ENCODE measurements at regions not wholly inside any gene's neighbourhood (a gene's known extent, or its start where the extent isn't known, plus 50 kb on each side); places are given as distances from the start of the nearest gene placed in this dataset.

GRCh38 chr10:4004990-4005389, 220.0 kb upstream of the KLF6 start:
- Histone ChIP-seq H3K9me2 (ENCODE audit: insufficient read depth) (no peaks in the 10 kb centered on the region), H3K79me2 (ENCODE audit: insufficient read depth) (no peaks in the 10 kb centered on the region), H3K4me3 (no peak overlapping the region), H3K9me3 (ENCODE audit: low read depth) (no peaks in the 10 kb centered on the region), H3K36me3 (ENCODE audit: low read depth) (no peaks in the 10 kb centered on the region), H3K9ac (no peak overlapping the region), H2AFZ (no peak overlapping the region), H4K20me1 (ENCODE audit: insufficient read depth) (no peaks in the 10 kb centered on the region), H3F3A (ENCODE audit: insufficient read depth) (no peaks in the 10 kb centered on the region), H3K27ac (no peak overlapping the region), H3K4me1 (ENCODE audit: insufficient read depth) (peaks cover 6% of the 10 kb centered on the region; the same call in 1 of the 2 replicates), H3K27me3 (replicated peaks; ENCODE audit: insufficient read depth) (no peaks in the 10 kb centered on the region), H3K4me2 (ENCODE audit: unreplicated experiment) (no peak overlapping the region)
- in situ Hi-C loops (cut with MboI), result no loop called here
- DNase-seq, result no peak
- TF ChIP-seq EZH2phosphoT487 (IDR thresholded peaks at IDR 0.05; ENCODE audit: insufficient read depth, low read depth) (no peak), EZH2 (IDR thresholded peaks at IDR 0.05; ENCODE audit: insufficient read depth, poor library complexity, severe bottlenecking) (no peak)
- 86 to 91% methylated on average over 8 of the region's 8 CpGs for WGBS, 2 experiments (ENCODE audit: low coverage in 1 of 2, low lambda C conversion rate in 2 of 2, missing lambda C conversion rate in 2 of 2)

- no peak for DNase-seq
- H3K79me2 ChIP-seq (ENCODE audit: insufficient read depth), result no peaks in the 10 kb centered on the region
- no peak overlapping the region for H2AFZ ChIP-seq
- no peak for TF ChIP-seq EZH2 (IDR thresholded peaks at IDR 0.05; ENCODE audit: insufficient read depth, poor library complexity, severe bottlenecking)
- no peak for TF ChIP-seq EZH2phosphoT487 (IDR thresholded peaks at IDR 0.05; ENCODE audit: insufficient read depth, low read depth)
- H3K27me3 ChIP-seq (replicated peaks; ENCODE audit: insufficient read depth), result no peaks in the 10 kb centered on the region
- H3K9ac ChIP-seq, result no peak overlapping the region
- no peak overlapping the region for H3K4me2 ChIP-seq (ENCODE audit: unreplicated experiment)
- no peaks in the 10 kb centered on the region for H3F3A ChIP-seq (ENCODE audit: insufficient read depth)
- in situ Hi-C loops (cut with MboI), result no loop called here
- no peaks in the 10 kb centered on the region for H3K36me3 ChIP-seq (ENCODE audit: low read depth)
- no peaks in the 10 kb centered on the region for H3K9me2 ChIP-seq (ENCODE audit: insufficient read depth)
- no peak overlapping the region for H3K4me3 ChIP-seq
- H3K9me3 ChIP-seq (ENCODE audit: low read depth), result no peaks in the 10 kb centered on the region
- WGBS, 2 experiments (ENCODE audit: low coverage in 1 of 2, low lambda C conversion rate in 2 of 2, missing lambda C conversion rate in 2 of 2), result 68 to 70% methylated on average over 5 of the region's 5 CpGs
- H3K4me1 ChIP-seq (ENCODE audit: insufficient read depth), result peaks cover 6% of the 10 kb centered on the region; the same call in 1 of the 2 replicates
- no peak overlapping the region for H3K27ac ChIP-seq
- H4K20me1 ChIP-seq (ENCODE audit: insufficient read depth), result no peaks in the 10 kb centered on the region
These were observed 219.1 kb upstream of the KLF6 start for GRCh38 chr10:4004144-4004543.

GRCh38 chr10:4003348-4003973, 218.5 kb upstream of the KLF6 start:
- DNase-seq, result no peak
- H3K27me3 ChIP-seq (replicated peaks; ENCODE audit: insufficient read depth), result no peaks in the 10 kb centered on the region
- TF ChIP-seq EZH2phosphoT487 (IDR thresholded peaks at IDR 0.05; ENCODE audit: insufficient read depth, low read depth), result no peak
- TF ChIP-seq EZH2 (IDR thresholded peaks at IDR 0.05; ENCODE audit: insufficient read depth, poor library complexity, severe bottlenecking), result no peak
- H3K9me2 ChIP-seq (ENCODE audit: insufficient read depth), result no peaks in the 10 kb centered on the region
- no peaks in the 10 kb centered on the region for H3K79me2 ChIP-seq (ENCODE audit: insufficient read depth)
- in situ Hi-C loops (cut with MboI), result no loop called here
- H3K9ac ChIP-seq, result no peak overlapping the region
- peaks cover under 1% of the 10 kb centered on the region; the same call in 1 of the 2 replicates for H3K4me1 ChIP-seq (ENCODE audit: insufficient read depth)
- H3K4me3 ChIP-seq, result no peak overlapping the region
- no peak overlapping the region for H3K27ac ChIP-seq
- H3K36me3 ChIP-seq (ENCODE audit: low read depth), result no peaks in the 10 kb centered on the region
- no peaks in the 10 kb centered on the region for H4K20me1 ChIP-seq (ENCODE audit: insufficient read depth)
- 89 to 94% methylated on average over 7 of the region's 7 CpGs for WGBS, 2 experiments (ENCODE audit: low coverage in 1 of 2, low lambda C conversion rate in 2 of 2, missing lambda C conversion rate in 2 of 2)
- no peak overlapping the region for H3K4me2 ChIP-seq (ENCODE audit: unreplicated experiment)
- no peaks in the 10 kb centered on the region for H3K9me3 ChIP-seq (ENCODE audit: low read depth)
- H3F3A ChIP-seq (ENCODE audit: insufficient read depth), result no peaks in the 10 kb centered on the region
- no peak overlapping the region for H2AFZ ChIP-seq

GRCh38 chr10:4001811-4002210, 216.8 kb upstream of the KLF6 start:
- TF ChIP-seq EZH2 (IDR thresholded peaks at IDR 0.05; ENCODE audit: insufficient read depth, poor library complexity, severe bottlenecking) (no peak), EZH2phosphoT487 (IDR thresholded peaks at IDR 0.05; ENCODE audit: insufficient read depth, low read depth) (no peak)
- H3K4me2 ChIP-seq (ENCODE audit: unreplicated experiment), result no peak overlapping the region
- no peak overlapping the region for H3K9ac ChIP-seq
- WGBS, 2 experiments (ENCODE audit: low coverage in 1 of 2, low lambda C conversion rate in 2 of 2, missing lambda C conversion rate in 2 of 2), result 96 to 99% methylated on average over 2 of the region's 2 CpGs
- no peaks in the 10 kb centered on the region for H3K27me3 ChIP-seq (replicated peaks; ENCODE audit: insufficient read depth)
- H3K27ac ChIP-seq, result no peak overlapping the region
- no peak for DNase-seq
- no peaks in the 10 kb centered on the region for H3F3A ChIP-seq (ENCODE audit: insufficient read depth)
- no peaks in the 10 kb centered on the region for H4K20me1 ChIP-seq (ENCODE audit: insufficient read depth)
- in situ Hi-C loops (cut with MboI), result no loop called here
- no peaks in the 10 kb centered on the region for H3K36me3 ChIP-seq (ENCODE audit: low read depth)
- H3K4me1 ChIP-seq (ENCODE audit: insufficient read depth), result no peaks in the 10 kb centered on the region
- no peak overlapping the region for H2AFZ ChIP-seq
- H3K9me2 ChIP-seq (ENCODE audit: insufficient read depth), result no peaks in the 10 kb centered on the region
- no peaks in the 10 kb centered on the region for H3K9me3 ChIP-seq (ENCODE audit: low read depth)
- H3K79me2 ChIP-seq (ENCODE audit: insufficient read depth), result no peaks in the 10 kb centered on the region
- no peak overlapping the region for H3K4me3 ChIP-seq
